GM19025 (cell line): ENCODE measurements at regions not wholly inside any gene's neighbourhood (a gene's known extent, or its start where the extent isn't known, plus 50 kb on each side); places are given as distances from the start of the nearest gene placed in this dataset.

Experiments
- ATAC-seq: cut with Tn5 transposase; IDR thresholded peaks from one replicate; pipeline ENCODE4 v1.9.1; 2021; ENCODE audit warnings: mild to moderate bottlenecking, low read depth, moderate library complexity; ENCODE audit not compliant: unreplicated experiment

DNA sequence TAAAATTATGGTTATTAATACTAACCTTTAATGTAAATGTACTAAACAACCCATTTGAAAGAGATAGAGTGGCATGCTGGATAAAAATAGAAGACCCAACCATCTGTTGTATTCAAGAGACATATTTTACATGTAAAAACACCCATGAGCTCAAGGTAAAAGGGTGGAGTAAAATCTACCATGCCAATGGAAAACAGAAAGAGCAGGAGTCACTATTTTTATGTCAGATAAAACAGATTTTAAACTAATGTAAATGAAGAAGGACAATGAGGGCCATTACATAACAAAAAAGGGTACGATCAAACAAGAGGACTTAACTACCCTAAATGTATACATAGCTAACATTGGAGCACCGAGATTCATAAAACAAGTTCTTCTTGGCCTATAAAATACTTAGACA lies 66.3 kb downstream of the ITM2A start:
- ATAC-seq: no peak

DNA sequence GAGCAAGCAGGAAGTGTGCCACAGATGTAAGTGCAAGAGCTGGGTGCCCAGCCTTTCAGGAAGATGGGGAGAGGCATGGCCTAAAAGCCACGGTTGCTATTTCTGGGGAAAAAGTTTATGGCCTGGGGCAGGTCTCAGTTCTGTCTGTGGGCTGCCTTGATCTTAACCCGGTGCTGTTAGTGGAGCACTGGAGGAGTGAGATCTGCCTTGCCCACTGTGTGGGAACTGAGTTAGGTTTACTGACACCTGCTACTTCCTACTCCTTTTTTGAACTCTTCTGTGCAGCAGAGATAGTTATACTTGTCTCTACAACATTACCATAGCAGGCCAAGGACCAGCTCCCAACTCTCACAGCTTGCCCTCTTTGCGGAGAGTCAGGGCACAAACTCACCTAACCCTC lies 76.5 kb downstream of the ITM2A start:
- no peak for ATAC-seq

DNA sequence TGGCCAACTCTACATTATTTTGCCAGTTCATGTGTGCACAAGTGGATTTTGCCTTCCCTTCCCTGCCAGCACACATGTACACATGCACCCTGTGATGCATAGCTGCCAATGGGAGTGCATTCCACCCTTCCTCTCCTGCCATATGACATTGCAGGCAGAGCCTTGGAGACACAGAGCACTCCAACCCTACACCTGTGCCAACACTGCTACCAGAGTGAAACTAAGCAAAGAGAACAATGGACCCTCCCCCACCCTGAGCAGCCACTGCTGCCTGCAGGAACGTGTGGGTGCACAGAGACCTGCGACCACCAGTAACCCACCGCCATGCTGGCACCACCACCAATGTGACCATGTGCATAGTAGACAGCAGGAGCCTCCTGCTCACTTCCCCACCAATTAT lies 78.4 kb downstream of the ITM2A start:
- no peak for ATAC-seq

DNA sequence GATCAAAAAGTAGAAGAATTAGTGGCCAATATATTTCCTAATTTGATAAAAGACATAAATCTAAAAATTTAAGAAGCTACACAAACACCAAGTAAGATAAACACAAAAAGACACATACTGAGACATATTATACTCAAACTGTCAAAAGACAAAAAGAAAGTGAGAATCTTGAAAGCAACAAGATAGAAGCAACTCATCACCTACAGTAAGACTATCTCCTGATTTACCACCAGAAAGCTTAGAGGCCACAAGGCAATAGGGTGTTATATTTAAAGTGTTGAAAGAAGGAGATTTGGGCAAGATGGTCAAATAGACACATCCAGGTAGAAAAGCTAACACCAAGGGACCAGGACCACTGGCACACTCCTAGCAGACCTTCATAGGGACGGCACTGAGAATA lies 79.4 kb downstream of the ITM2A start:
- no peak for ATAC-seq

DNA sequence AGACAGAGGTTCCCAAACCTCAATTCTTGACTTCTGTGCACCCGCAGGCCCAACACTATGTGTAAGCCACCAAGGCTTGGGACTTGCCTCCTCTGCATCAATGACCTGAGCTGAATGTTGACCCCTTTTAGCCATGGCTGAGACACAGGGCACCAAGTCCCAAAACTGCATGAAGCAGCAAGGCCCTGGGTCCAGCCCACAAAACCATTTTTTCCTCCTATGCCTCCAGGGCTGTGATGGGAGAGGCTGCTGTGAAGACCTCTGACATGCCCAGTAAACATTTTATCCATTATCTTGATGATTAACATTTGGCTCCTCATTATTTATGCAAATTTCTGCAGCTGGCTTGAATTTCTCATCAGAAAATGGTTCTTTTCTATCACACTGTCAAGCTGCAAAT lies 85.4 kb downstream of the ITM2A start:
- ATAC-seq: no peak

DNA sequence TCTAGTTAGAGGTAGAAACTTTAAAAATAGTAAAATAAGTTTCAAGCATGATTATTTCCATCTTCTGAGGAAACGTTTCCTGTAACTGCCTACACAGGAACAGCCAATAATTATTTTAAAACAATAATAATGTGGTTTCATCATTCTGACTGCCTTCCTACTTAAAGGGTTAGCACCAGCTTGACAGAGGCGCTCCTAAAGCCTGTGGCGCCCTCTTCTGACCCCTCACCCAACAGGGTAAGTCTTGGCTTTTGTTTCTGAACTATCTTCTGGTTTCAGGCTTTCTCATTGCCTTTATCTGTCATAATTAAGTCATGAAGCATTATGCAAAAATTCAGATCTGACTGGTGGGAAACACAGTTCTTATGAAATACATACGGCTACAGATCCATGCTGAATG lies 96.7 kb downstream of the ITM2A start:
- ATAC-seq: peak; percentile 94

DNA sequence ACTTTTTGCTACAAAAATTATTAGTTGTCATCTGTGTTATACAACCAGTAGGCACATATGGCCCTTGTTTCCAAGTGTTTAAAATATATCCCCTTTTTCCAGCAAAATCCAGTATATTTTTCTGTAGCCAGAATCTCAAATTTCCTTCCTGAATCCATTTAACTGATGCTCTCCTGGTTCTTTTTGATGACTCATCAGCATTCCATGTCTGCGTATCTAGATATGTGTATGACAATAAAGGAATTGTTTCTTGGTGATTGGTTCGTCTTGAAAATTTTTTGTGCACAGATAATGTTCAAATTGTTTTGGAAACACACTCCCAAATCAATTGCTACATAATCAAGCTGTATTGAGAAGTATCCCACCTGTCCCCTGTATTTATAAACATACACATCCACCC lies 98.3 kb downstream of the ITM2A start:
- no peak for ATAC-seq

DNA sequence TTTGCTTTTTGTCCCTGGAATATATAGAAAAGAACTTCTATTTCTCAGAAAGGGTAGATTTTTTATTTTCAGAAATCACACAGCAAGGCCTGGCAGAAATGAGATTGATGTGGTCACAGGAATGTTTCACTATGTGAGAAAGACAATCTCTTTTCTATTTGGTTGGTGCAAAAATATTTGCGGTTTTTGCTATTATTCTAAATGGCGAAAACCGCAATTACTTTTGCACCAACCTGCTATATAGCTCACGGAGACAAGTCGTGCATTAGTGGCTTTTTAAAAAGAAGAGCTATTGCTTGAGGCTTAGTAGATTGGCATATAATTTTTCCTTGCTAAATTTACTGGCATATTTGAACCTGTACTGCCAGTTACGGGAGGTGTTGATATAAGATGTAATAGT lies 100.4 kb downstream of the ITM2A start:
- ATAC-seq: no peak

DNA sequence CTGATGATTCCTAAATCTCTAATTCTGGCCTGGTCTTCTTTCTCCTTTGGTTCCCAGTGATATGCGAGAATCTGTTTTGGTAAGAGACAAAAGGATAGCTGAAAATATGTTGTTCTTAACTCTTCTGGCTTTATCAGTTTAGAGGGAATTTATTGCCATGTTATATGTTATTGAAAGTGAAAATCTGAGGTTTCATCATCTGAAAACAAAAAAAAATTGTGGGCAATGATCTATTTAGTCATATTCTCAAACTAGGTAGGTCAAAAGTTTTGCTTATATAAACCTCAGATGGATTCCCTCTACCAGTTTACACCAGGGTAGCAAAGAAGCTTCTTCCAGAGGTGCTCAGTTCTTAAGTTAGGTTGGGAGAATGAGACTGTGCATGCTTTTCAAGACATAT lies 103.6 kb downstream of the ITM2A start:
- no peak for ATAC-seq

DNA sequence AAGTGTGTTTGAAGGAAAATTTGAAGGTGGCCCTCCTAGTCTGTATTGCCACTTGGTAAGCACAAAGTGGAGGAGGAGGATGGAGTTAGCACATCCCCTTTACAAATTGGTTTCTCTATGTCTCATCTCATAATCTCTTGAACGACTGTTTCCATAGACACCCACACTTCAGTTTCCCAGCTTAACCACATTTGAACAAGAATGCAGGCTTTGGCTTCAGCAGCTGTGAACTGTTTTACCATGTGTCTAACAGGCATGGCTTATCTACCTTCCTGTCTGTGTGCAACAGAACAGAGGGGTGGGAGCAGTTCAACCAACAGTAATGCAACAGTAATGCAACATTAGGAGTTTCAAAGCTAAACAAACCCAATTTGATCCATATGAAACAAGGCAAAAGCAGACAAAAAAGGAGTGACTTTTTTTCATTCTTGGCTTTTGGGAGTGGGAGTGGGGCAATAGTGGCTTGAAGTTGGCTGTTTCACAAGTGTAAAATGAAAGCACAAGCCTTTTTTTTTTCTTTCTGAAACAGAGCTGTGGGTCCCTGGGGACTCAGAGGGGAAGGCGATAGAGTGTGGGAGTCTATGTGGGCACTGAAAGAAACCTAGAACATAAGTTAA lies 108.0 kb downstream of the ITM2A start:
- ATAC-seq: peak; percentile 89

DNA sequence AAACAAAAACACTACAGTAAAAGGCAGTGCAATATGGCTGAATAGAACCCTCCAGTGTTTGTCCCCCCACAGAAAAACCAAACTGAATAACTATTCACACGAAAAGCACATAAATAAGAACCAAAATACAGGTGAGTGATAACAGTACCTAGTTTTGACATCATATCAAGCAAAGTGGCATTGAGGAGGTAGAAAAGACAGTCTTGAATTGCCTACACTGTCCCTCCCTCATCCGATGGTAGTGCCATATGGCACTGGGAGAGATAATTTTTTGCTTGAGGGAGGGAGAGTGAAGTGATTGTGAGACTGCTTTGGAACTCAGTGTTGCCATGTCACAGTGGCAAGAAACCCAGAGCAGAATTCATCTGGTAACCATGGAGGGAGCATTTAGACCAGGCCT lies 99.2 kb downstream of the GPR174 start:
- ATAC-seq: no peak

DNA sequence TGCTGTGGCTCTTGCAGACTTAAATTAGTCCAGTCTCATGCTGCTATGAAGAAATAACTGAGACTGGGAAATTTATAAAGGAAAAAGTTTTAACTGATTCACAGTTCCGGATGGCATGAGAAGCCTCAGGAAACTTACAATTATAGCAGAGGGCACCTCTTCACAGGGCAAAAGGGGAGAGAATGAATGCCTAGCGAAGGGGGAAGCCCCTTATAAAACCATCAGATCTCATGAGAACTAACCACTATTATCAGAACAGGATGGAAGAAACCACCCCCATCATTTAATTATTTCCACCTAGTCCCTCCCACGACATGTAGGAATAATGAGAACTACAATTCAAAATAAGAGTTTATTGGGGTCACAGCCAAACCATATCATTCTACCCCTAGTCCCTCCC lies 91.4 kb downstream of the GPR174 start:
- no peak for ATAC-seq

DNA sequence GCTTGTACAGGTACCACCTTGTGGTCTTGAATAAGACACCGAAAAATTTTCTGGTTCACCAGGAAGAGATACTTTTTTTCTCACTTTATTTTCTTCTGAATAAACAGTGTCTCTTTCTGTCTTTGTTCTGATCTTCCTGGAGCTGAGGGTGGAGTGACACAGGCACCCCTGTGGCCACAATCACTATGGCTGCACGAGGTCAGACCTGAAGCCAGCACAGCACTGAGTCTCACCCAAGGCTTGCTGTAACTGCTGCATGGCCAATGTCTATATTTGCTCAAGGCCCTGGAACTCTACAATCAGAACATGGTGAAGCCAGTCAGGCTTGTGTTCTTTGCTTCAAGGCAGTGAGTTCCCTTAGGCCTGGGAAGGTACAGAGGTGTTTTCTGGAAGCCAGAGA lies 87.2 kb downstream of the GPR174 start:
- ATAC-seq: no peak
